ENCODE measurements at regions not wholly inside any gene's neighbourhood (a gene's known extent, or its start where the extent isn't known, plus 50 kb on each side); places are given as distances from the start of the nearest gene placed in this dataset.

- Histone ChIP-seq H3K4me1 (ENCODE audit: control insufficient read depth in 1 of 2, insufficient read depth in 2 of 2, low read length in 2 of 2) (no peaks in the 10 kb centered on the region), H3K9me3 (ENCODE audit: control insufficient read depth in 1 of 2, low read length in 2 of 2) (no peaks in the 10 kb centered on the region), H3K9ac (ENCODE audit: low read depth in 1 of 2, low read length in 2 of 2) (no peak overlapping the region), H3K27me3 (ENCODE audit: control insufficient read depth in 1 of 2, insufficient read depth in 2 of 2, low read length in 2 of 2) (no peaks in the 10 kb centered on the region), H3K36me3 (ENCODE audit: control insufficient read depth in 1 of 2, insufficient read depth in 2 of 2, low read length in 2 of 2) (no peaks in the 10 kb centered on the region), H3K4me3 (ENCODE audit: low read depth in 1 of 2, low read length in 2 of 2) (no peak overlapping the region), H3K27ac (ENCODE audit: low read depth, low read length) (no peak overlapping the region)
These were observed 150.1 kb downstream of the HNRNPD start for GRCh38 chr4:82223715-82224114.

- Histone ChIP-seq H3K36me3 (ENCODE audit: control insufficient read depth in 1 of 2, insufficient read depth in 2 of 2, low read length in 2 of 2) (no peaks in the 10 kb centered on the region), H3K9ac (ENCODE audit: low read depth in 1 of 2, low read length in 2 of 2) (no peak overlapping the region), H3K4me1 (ENCODE audit: control insufficient read depth in 1 of 2, insufficient read depth in 2 of 2, low read length in 2 of 2) (no peaks in the 10 kb centered on the region), H3K27ac (ENCODE audit: low read depth, low read length) (no peak overlapping the region), H3K27me3 (ENCODE audit: control insufficient read depth in 1 of 2, insufficient read depth in 2 of 2, low read length in 2 of 2) (no peaks in the 10 kb centered on the region), H3K4me3 (ENCODE audit: low read depth in 1 of 2, low read length in 2 of 2) (no peak overlapping the region), H3K9me3 (ENCODE audit: control insufficient read depth in 1 of 2, low read length in 2 of 2) (no peaks in the 10 kb centered on the region)
These were observed 154.4 kb downstream of the HNRNPD start for GRCh38 chr4:82219346-82219745.

- Histone ChIP-seq H3K9ac (ENCODE audit: low read depth in 1 of 2, low read length in 2 of 2) (no peak overlapping the region), H3K9me3 (ENCODE audit: control insufficient read depth in 1 of 2, low read length in 2 of 2) (no peaks in the 10 kb centered on the region), H3K36me3 (ENCODE audit: control insufficient read depth in 1 of 2, insufficient read depth in 2 of 2, low read length in 2 of 2) (no peaks in the 10 kb centered on the region), H3K27me3 (ENCODE audit: control insufficient read depth in 1 of 2, insufficient read depth in 2 of 2, low read length in 2 of 2) (no peaks in the 10 kb centered on the region), H3K4me1 (ENCODE audit: control insufficient read depth in 1 of 2, insufficient read depth in 2 of 2, low read length in 2 of 2) (no peaks in the 10 kb centered on the region), H3K27ac (ENCODE audit: low read depth, low read length) (no peak overlapping the region), H3K4me3 (ENCODE audit: low read depth in 1 of 2, low read length in 2 of 2) (no peak overlapping the region)
These were observed 155.6 kb downstream of the HNRNPD start for GRCh38 chr4:82217986-82218715.

GRCh38 chr4:82216219-82216618, 157.6 kb downstream of the HNRNPD start:
- H3K27ac ChIP-seq (ENCODE audit: low read depth, low read length) = no peak overlapping the region
- H3K36me3 ChIP-seq (ENCODE audit: control insufficient read depth in 1 of 2, insufficient read depth in 2 of 2, low read length in 2 of 2) = no peaks in the 10 kb centered on the region
- no peak overlapping the region for H3K9ac ChIP-seq (ENCODE audit: low read depth in 1 of 2, low read length in 2 of 2)
- no peaks in the 10 kb centered on the region for H3K4me1 ChIP-seq (ENCODE audit: control insufficient read depth in 1 of 2, insufficient read depth in 2 of 2, low read length in 2 of 2)
- no peak overlapping the region for H3K4me3 ChIP-seq (ENCODE audit: low read depth in 1 of 2, low read length in 2 of 2)
- no peaks in the 10 kb centered on the region for H3K9me3 ChIP-seq (ENCODE audit: control insufficient read depth in 1 of 2, low read length in 2 of 2)
- no peaks in the 10 kb centered on the region for H3K27me3 ChIP-seq (ENCODE audit: control insufficient read depth in 1 of 2, insufficient read depth in 2 of 2, low read length in 2 of 2)

- Histone ChIP-seq H3K9me3 (ENCODE audit: control insufficient read depth in 1 of 2, low read length in 2 of 2) (no peaks in the 10 kb centered on the region), H3K27ac (ENCODE audit: low read depth, low read length) (no peak overlapping the region)
These were observed 158.0 kb downstream of the HNRNPD start for GRCh38 chr4:82215800-82216199.

GRCh38 chr4:82215039-82215438, 158.8 kb downstream of the HNRNPD start:
- H3K4me1 ChIP-seq (ENCODE audit: control insufficient read depth in 1 of 2, insufficient read depth in 2 of 2, low read length in 2 of 2) = no peaks in the 10 kb centered on the region
- no peaks in the 10 kb centered on the region for H3K36me3 ChIP-seq (ENCODE audit: control insufficient read depth in 1 of 2, insufficient read depth in 2 of 2, low read length in 2 of 2)
- no peak overlapping the region for H3K4me3 ChIP-seq (ENCODE audit: low read depth in 1 of 2, low read length in 2 of 2)
- H3K27me3 ChIP-seq (ENCODE audit: control insufficient read depth in 1 of 2, insufficient read depth in 2 of 2, low read length in 2 of 2) = no peaks in the 10 kb centered on the region
- H3K9ac ChIP-seq (ENCODE audit: low read depth in 1 of 2, low read length in 2 of 2) = no peak overlapping the region
- H3K9me3 ChIP-seq (ENCODE audit: control insufficient read depth in 1 of 2, low read length in 2 of 2) = no peaks in the 10 kb centered on the region
- no peak overlapping the region for H3K27ac ChIP-seq (ENCODE audit: low read depth, low read length)

More at GRCh38 chr4:82215800-82216199, 158.0 kb downstream of the HNRNPD start:
- H3K9ac ChIP-seq (ENCODE audit: low read depth in 1 of 2, low read length in 2 of 2) = no peak overlapping the region
- no peaks in the 10 kb centered on the region for H3K36me3 ChIP-seq (ENCODE audit: control insufficient read depth in 1 of 2, insufficient read depth in 2 of 2, low read length in 2 of 2)
- no peaks in the 10 kb centered on the region for H3K4me1 ChIP-seq (ENCODE audit: control insufficient read depth in 1 of 2, insufficient read depth in 2 of 2, low read length in 2 of 2)
- no peak overlapping the region for H3K4me3 ChIP-seq (ENCODE audit: low read depth in 1 of 2, low read length in 2 of 2)
- no peaks in the 10 kb centered on the region for H3K27me3 ChIP-seq (ENCODE audit: control insufficient read depth in 1 of 2, insufficient read depth in 2 of 2, low read length in 2 of 2)

GRCh38 chr4:82213485-82214417, 160.0 kb downstream of the HNRNPD start:
- H3K36me3 ChIP-seq (ENCODE audit: control insufficient read depth in 1 of 2, insufficient read depth in 2 of 2, low read length in 2 of 2) = no peaks in the 10 kb centered on the region
- H3K4me1 ChIP-seq (ENCODE audit: control insufficient read depth in 1 of 2, insufficient read depth in 2 of 2, low read length in 2 of 2) = no peaks in the 10 kb centered on the region
- H3K9me3 ChIP-seq (ENCODE audit: control insufficient read depth in 1 of 2, low read length in 2 of 2) = no peaks in the 10 kb centered on the region
- H3K27ac ChIP-seq (ENCODE audit: low read depth, low read length) = no peak overlapping the region
- H3K4me3 ChIP-seq (ENCODE audit: low read depth in 1 of 2, low read length in 2 of 2) = no peak overlapping the region
- H3K9ac ChIP-seq (ENCODE audit: low read depth in 1 of 2, low read length in 2 of 2) = no peak overlapping the region
- no peaks in the 10 kb centered on the region for H3K27me3 ChIP-seq (ENCODE audit: control insufficient read depth in 1 of 2, insufficient read depth in 2 of 2, low read length in 2 of 2)

GRCh38 chr4:82201805-82202641, 171.8 kb downstream of the HNRNPD start:
- Histone ChIP-seq H3K4me3 (ENCODE audit: low read depth in 1 of 2, low read length in 2 of 2) (no peak overlapping the region), H3K27me3 (ENCODE audit: control insufficient read depth in 1 of 2, insufficient read depth in 2 of 2, low read length in 2 of 2) (no peaks in the 10 kb centered on the region), H3K9me3 (ENCODE audit: control insufficient read depth in 1 of 2, low read length in 2 of 2) (no peaks in the 10 kb centered on the region), H3K27ac (ENCODE audit: low read depth, low read length) (no peak overlapping the region), H3K36me3 (ENCODE audit: control insufficient read depth in 1 of 2, insufficient read depth in 2 of 2, low read length in 2 of 2) (no peaks in the 10 kb centered on the region), H3K4me1 (ENCODE audit: control insufficient read depth in 1 of 2, insufficient read depth in 2 of 2, low read length in 2 of 2) (no peaks in the 10 kb centered on the region), H3K9ac (ENCODE audit: low read depth in 1 of 2, low read length in 2 of 2) (no peak overlapping the region)

- Histone ChIP-seq H3K27me3 (ENCODE audit: control insufficient read depth in 1 of 2, insufficient read depth in 2 of 2, low read length in 2 of 2) (no peaks in the 10 kb centered on the region), H3K4me3 (ENCODE audit: low read depth in 1 of 2, low read length in 2 of 2) (no peak overlapping the region), H3K9me3 (ENCODE audit: control insufficient read depth in 1 of 2, low read length in 2 of 2) (no peaks in the 10 kb centered on the region), H3K9ac (ENCODE audit: low read depth in 1 of 2, low read length in 2 of 2) (no peak overlapping the region), H3K4me1 (ENCODE audit: control insufficient read depth in 1 of 2, insufficient read depth in 2 of 2, low read length in 2 of 2) (no peaks in the 10 kb centered on the region), H3K36me3 (ENCODE audit: control insufficient read depth in 1 of 2, insufficient read depth in 2 of 2, low read length in 2 of 2) (no peaks in the 10 kb centered on the region), H3K27ac (ENCODE audit: low read depth, low read length) (no peak overlapping the region)
These were observed 172.5 kb downstream of the HNRNPD start for GRCh38 chr4:82201303-82201702.

Measured in duodenal mucosa (tissue), 2 donors.